Astrocyte (in vitro differentiated cells and primary cell): ENCODE measurements at regions not wholly inside any gene's neighbourhood (a gene's known extent, or its start where the extent isn't known, plus 50 kb on each side); places are given as distances from the start of the nearest gene placed in this dataset.

Experiments
- DNase-seq: peaks from one replicate; pipeline ENCODE4 v3.0.0-alpha.2; 2010; ENCODE audit warnings: low read depth
- FAIRE-seq: peaks from 2 replicates; lab custom pipeline; 2011; peaks lifted over from hg19 to GRCh38; lab: Jason Lieb, UNC
- H2AFZ ChIP-seq: 2 replicates; pipeline ENCODE4 v1.6.0; 2012; ENCODE audit warnings: low read depth, low read length, inconsistent platforms
- H3K27ac ChIP-seq: 2 replicates; pipeline ENCODE4 v1.5.1; 2011; ENCODE audit warnings: low read depth, low read length, inconsistent platforms
- H3K27me3 ChIP-seq: 2 replicates; pipeline ENCODE4 v1.6.0; 2011; ENCODE audit warnings: low read length, inconsistent platforms; ENCODE audit not compliant: insufficient read depth
- H3K36me3 ChIP-seq: 2 replicates; pipeline ENCODE4 v1.5.1; 2011; ENCODE audit warnings: low read length, inconsistent platforms; ENCODE audit not compliant: insufficient read depth
- H3K4me1 ChIP-seq: 2 replicates; pipeline ENCODE4 v1.5.1; 2011; ENCODE audit warnings: low read length, inconsistent platforms; ENCODE audit not compliant: insufficient read depth
- H3K4me2 ChIP-seq: 2 replicates; pipeline ENCODE4 v1.6.0; 2012; ENCODE audit warnings: low read length, inconsistent platforms
- H3K4me3 ChIP-seq: 2 replicates; pipeline ENCODE4 v1.5.1; 2011; ENCODE audit warnings: low read depth, mild to moderate bottlenecking, low read length, inconsistent platforms; ENCODE audit not compliant: insufficient read depth
- H3K79me2 ChIP-seq: 2 replicates; pipeline ENCODE4 v1.6.0; 2012; ENCODE audit warnings: mild to moderate bottlenecking, low read length, inconsistent platforms; ENCODE audit not compliant: insufficient read depth
- H3K9ac ChIP-seq: 2 replicates; pipeline ENCODE4 v1.6.0; 2012; ENCODE audit warnings: mild to moderate bottlenecking, low read length, inconsistent platforms
- H3K9me3 ChIP-seq: 2 replicates; pipeline ENCODE4 v1.5.1; 2012; ENCODE audit warnings: low read depth, mild to moderate bottlenecking, low read length, inconsistent platforms; ENCODE audit not compliant: insufficient read depth
- H4K20me1 ChIP-seq: 2 replicates; pipeline ENCODE4 v1.6.0; 2012; ENCODE audit warnings: low read length, inconsistent platforms; ENCODE audit not compliant: insufficient read depth
- H3K27ac Mint-ChIP-seq: one replicate; pipeline ENCODE4 v1.8.0; 2021; ENCODE audit warnings: mild to moderate bottlenecking, mixed read lengths; ENCODE audit not compliant: unreplicated experiment
- H3K27me3 Mint-ChIP-seq: one replicate; pipeline ENCODE4 v1.8.0; 2021; ENCODE audit warnings: low read depth, mixed read lengths; ENCODE audit not compliant: unreplicated experiment
- H3K36me3 Mint-ChIP-seq: one replicate; pipeline ENCODE4 v1.8.0; 2021; ENCODE audit warnings: low read depth, mixed read lengths; ENCODE audit not compliant: unreplicated experiment
- H3K4me1 Mint-ChIP-seq: one replicate; pipeline ENCODE4 v1.8.0; 2021; ENCODE audit warnings: low read depth, mixed read lengths; ENCODE audit not compliant: unreplicated experiment
- H3K4me3 Mint-ChIP-seq: one replicate; pipeline ENCODE4 v1.8.0; 2021; ENCODE audit warnings: mild to moderate bottlenecking, moderate library complexity, mixed read lengths; ENCODE audit not compliant: unreplicated experiment
- H3K9me3 Mint-ChIP-seq: one replicate; pipeline ENCODE4 v1.8.0; 2021; ENCODE audit warnings: mild to moderate bottlenecking, mixed read lengths; ENCODE audit not compliant: unreplicated experiment
- EZH2 ChIP-seq: IDR thresholded peaks from 2 replicates; pipeline ENCODE4 v1.6.1; 2012; ENCODE audit warnings: mild to moderate bottlenecking, low read length, inconsistent platforms; ENCODE audit not compliant: insufficient read depth
- TF ChIP-seq, protein P1 (sequence below): IDR thresholded peaks from 2 replicates; pipeline ENCODE4 v1.5.1; 2011; ENCODE audit warnings: low read depth, mild to moderate bottlenecking, inconsistent platforms, low read length, moderate library complexity; ENCODE audit not compliant: insufficient read depth

DNA sequence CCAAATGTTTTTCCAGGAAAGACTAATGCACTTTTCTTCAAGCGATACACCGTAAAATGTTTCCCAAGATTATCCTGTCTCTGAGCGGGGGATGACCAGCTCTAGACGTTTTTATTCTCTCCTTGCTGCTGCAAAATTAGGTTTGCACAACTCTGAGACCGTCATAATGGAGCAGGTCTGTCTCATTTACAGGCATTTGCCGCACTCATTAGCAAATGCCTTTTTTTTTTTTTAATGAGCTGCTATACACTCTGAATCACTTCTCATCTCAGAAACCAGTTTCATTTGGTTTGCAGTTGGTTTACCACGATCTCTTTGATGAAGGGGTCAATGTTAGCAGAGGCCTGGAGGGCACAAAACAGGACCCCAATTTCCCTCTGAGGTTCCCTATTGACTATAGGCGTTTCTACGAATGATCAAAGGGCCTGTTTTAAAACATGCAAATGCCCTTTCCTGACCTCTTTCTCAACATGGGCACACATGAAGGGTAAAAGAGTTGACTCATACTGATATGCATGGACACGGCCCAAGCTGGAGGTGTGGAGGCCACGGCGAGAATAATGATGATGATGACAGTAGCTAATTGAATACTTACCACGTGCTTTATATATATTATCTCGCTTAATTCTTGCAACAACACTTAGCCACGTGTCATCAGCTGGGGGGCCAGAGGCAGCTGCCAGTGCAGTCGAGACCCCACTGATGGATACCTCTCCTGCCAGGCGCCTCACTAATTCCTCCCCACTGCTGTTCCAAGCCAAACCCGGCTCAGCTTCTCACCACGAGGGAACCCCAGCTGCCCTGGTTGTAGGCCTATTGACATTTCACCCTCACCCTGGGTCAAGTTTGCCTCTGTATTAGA lies 89.9 kb upstream of the PTCH1 start:
- Histone ChIP-seq H3K27ac (no peak overlapping the region), H3K4me3 (no peak overlapping the region), H3K4me2 (peak overlapping the region; percentile 5), H3K4me1 (no peaks in the 10 kb centered on the region), H3K27me3 (peaks cover 5% of the 10 kb centered on the region), H3K79me2 (no peaks in the 10 kb centered on the region), H3K9ac (no peak overlapping the region), H4K20me1 (no peaks in the 10 kb centered on the region), H2AFZ (no peak overlapping the region), H3K36me3 (no peaks in the 10 kb centered on the region), H3K9me3 (no peaks in the 10 kb centered on the region)
- DNase-seq = no peak
- no peak overlapping the region for H3K4me3 Mint-ChIP-seq
- TF ChIP-seq, protein P1, sequence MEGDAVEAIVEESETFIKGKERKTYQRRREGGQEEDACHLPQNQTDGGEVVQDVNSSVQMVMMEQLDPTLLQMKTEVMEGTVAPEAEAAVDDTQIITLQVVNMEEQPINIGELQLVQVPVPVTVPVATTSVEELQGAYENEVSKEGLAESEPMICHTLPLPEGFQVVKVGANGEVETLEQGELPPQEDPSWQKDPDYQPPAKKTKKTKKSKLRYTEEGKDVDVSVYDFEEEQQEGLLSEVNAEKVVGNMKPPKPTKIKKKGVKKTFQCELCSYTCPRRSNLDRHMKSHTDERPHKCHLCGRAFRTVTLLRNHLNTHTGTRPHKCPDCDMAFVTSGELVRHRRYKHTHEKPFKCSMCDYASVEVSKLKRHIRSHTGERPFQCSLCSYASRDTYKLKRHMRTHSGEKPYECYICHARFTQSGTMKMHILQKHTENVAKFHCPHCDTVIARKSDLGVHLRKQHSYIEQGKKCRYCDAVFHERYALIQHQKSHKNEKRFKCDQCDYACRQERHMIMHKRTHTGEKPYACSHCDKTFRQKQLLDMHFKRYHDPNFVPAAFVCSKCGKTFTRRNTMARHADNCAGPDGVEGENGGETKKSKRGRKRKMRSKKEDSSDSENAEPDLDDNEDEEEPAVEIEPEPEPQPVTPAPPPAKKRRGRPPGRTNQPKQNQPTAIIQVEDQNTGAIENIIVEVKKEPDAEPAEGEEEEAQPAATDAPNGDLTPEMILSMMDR = no peak
- no peak for TF ChIP-seq EZH2
- peaks cover 21% of the 10 kb centered on the region for H3K27me3 Mint-ChIP-seq
- FAIRE-seq = no peak
- H3K27ac Mint-ChIP-seq = no peak overlapping the region
- no peaks in the 10 kb centered on the region for H3K36me3 Mint-ChIP-seq
- H3K9me3 Mint-ChIP-seq = no peaks in the 10 kb centered on the region
- peaks cover 8% of the 10 kb centered on the region for H3K4me1 Mint-ChIP-seq

DNA sequence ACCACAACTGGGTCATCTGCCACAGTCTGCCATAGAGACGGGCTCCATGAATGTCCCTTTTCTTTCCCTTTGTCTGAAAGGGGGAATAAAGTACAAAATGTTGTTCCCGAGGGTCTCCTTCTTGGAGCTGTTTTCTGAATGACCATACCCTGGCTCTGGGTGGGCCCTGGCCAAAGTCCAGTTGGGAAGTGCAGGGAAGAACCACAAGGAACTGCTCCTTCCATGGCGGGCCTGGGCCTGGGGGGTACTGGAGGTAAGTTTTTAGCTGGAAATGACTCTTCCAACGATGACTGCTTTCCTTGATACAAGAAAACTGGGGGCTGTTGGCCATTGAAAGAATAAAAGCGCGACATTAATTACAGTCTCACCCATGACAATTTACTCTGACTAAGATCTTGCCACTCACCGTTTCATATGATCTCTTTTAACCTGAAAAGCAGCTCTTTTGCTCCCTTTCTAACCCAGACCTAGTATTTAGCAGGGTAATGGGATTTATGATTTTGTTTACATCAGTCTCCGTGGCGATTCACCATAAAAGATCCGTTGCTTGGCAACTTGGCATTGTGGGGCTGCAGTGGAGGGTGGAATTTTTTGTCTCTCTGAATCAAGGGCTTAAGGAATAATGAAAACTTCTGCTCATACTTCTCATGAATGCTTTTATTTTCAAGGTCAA lies 89.2 kb upstream of the PTCH1 start:
- Mint-ChIP-seq H3K4me1 (peaks cover 8% of the 10 kb centered on the region), H3K36me3 (no peaks in the 10 kb centered on the region), H3K27ac (no peak overlapping the region), H3K9me3 (no peaks in the 10 kb centered on the region), H3K27me3 (peaks cover 14% of the 10 kb centered on the region), H3K4me3 (no peak overlapping the region)
- Histone ChIP-seq H3K79me2 (no peaks in the 10 kb centered on the region), H3K4me1 (no peaks in the 10 kb centered on the region), H2AFZ (no peak overlapping the region), H3K9ac (no peak overlapping the region), H3K4me3 (no peak overlapping the region), H3K9me3 (no peaks in the 10 kb centered on the region), H3K27ac (no peak overlapping the region), H4K20me1 (no peaks in the 10 kb centered on the region), H3K27me3 (peaks cover 5% of the 10 kb centered on the region), H3K36me3 (no peaks in the 10 kb centered on the region), H3K4me2 (peak overlapping the region; percentile 5)
- no peak for DNase-seq
- TF ChIP-seq, protein P1 = no peak
- no peak for TF ChIP-seq EZH2
- FAIRE-seq = no peak

DNA sequence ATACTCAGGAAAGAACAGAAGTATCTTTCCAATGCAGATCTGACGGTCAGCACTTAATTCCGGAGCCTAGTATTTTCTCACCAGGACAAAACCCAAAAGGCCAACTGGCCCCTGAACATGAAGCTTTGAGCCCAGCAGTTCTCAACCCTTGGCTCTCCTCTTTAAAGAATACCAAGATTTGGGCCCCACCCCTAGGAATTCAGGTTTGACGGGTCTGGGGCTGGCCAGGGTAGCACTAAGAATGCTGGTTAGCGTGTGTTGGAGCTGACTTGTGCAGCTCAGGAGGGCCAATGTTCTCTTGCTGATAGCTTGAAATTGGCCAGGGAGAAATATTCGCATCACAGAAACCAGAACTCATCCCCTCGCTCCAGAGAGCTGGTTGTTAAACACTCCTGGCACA lies 88.3 kb upstream of the PTCH1 start:
- Mint-ChIP-seq H3K4me1 (peaks cover 8% of the 10 kb centered on the region), H3K9me3 (no peaks in the 10 kb centered on the region), H3K4me3 (no peak overlapping the region), H3K36me3 (no peaks in the 10 kb centered on the region), H3K27ac (no peak overlapping the region), H3K27me3 (peaks cover 14% of the 10 kb centered on the region)
- Histone ChIP-seq H3K4me2 (no peak overlapping the region), H3K79me2 (no peaks in the 10 kb centered on the region), H3K27me3 (peaks cover 5% of the 10 kb centered on the region), H2AFZ (no peak overlapping the region), H3K4me1 (no peaks in the 10 kb centered on the region), H3K4me3 (no peak overlapping the region), H3K9ac (no peak overlapping the region), H3K36me3 (no peaks in the 10 kb centered on the region), H3K27ac (no peak overlapping the region), H3K9me3 (no peaks in the 10 kb centered on the region), H4K20me1 (no peaks in the 10 kb centered on the region)
- FAIRE-seq = no peak
- no peak for TF ChIP-seq EZH2
- TF ChIP-seq, protein P1 = no peak
- no peak for DNase-seq
